NCI-H510A (cell line): ENCODE measurements at regions not wholly inside any gene's neighbourhood (a gene's known extent, or its start where the extent isn't known, plus 50 kb on each side); places are given as distances from the start of the nearest gene placed in this dataset.
"Not testable (repeated sequence)": the region's sequence is repeated elsewhere in the genome, so short reads cannot be mapped to it uniquely, and the experiment has no call there.

Experiments
- DNase-seq: peaks from one replicate; lab custom pipeline; 2025; lab: John Stamatoyannopoulos, UW

- DNase-seq: no peak
These were observed 101.5 kb upstream of the ARRDC3 start for GRCh38 chr5:91484662-91485061.

GRCh38 chr5:91479376-91479775, 96.3 kb upstream of the ARRDC3 start:
- not testable (repeated sequence) for DNase-seq

GRCh38 chr5:91478096-91478495, 95.0 kb upstream of the ARRDC3 start:
- DNase-seq: no peak

GRCh38 chr5:91477408-91477807, 94.3 kb upstream of the ARRDC3 start:
- no peak for DNase-seq

- DNase-seq: no peak
These were observed 91.1 kb upstream of the ARRDC3 start for GRCh38 chr5:91474201-91474600.

GRCh38 chr5:91472631-91473030, 89.5 kb upstream of the ARRDC3 start:
- DNase-seq: no peak

- no peak for DNase-seq
These were observed 86.5 kb upstream of the ARRDC3 start for GRCh38 chr5:91469517-91470165.

GRCh38 chr5:91468651-91469422, 85.7 kb upstream of the ARRDC3 start:
- DNase-seq: no peak

GRCh38 chr5:91464886-91465646, 81.9 kb upstream of the ARRDC3 start:
- DNase-seq: no peak

GRCh38 chr5:91457681-91458058, 74.6 kb upstream of the ARRDC3 start:
- no peak for DNase-seq

- no peak for DNase-seq
These were observed 74.0 kb upstream of the ARRDC3 start for GRCh38 chr5:91456928-91457680.

- DNase-seq: no peak
These were observed 66.0 kb upstream of the ARRDC3 start for GRCh38 chr5:91449083-91449482.

GRCh38 chr5:91448079-91448478, 65.0 kb upstream of the ARRDC3 start:
- DNase-seq: not testable (repeated sequence)

- DNase-seq: not testable (repeated sequence)
These were observed 63.8 kb upstream of the ARRDC3 start for GRCh38 chr5:91446880-91447279.

GRCh38 chr5:91443761-91444467, 60.8 kb upstream of the ARRDC3 start:
- no peak for DNase-seq

- no peak for DNase-seq
These were observed 59.9 kb upstream of the ARRDC3 start for GRCh38 chr5:91443023-91443422.

- DNase-seq: no peak
These were observed 58.0 kb upstream of the ARRDC3 start for GRCh38 chr5:91441082-91441481.

- DNase-seq: no peak
These were observed 55.8 kb upstream of the ARRDC3 start for GRCh38 chr5:91438871-91439270.

GRCh38 chr5:91436241-91436640, 53.1 kb upstream of the ARRDC3 start:
- no peak for DNase-seq

GRCh38 chr5:91434348-91434747, 51.2 kb upstream of the ARRDC3 start:
- no peak for DNase-seq

GRCh38 chr5:91433861-91434260, 50.7 kb upstream of the ARRDC3 start:
- DNase-seq: no peak
